ENCODE measurements at regions not wholly inside any gene's neighbourhood (a gene's known extent, or its start where the extent isn't known, plus 50 kb on each side); places are given as distances from the start of the nearest gene placed in this dataset.

- TF ChIP-seq CTCF (IDR thresholded peaks at IDR 0.05; ENCODE audit: low read depth, low read length, missing input control) (no peak), TAF1 (conservative IDR thresholded peaks at IDR 0.05) (no peak)
- TF ChIP-seq, protein P1, sequence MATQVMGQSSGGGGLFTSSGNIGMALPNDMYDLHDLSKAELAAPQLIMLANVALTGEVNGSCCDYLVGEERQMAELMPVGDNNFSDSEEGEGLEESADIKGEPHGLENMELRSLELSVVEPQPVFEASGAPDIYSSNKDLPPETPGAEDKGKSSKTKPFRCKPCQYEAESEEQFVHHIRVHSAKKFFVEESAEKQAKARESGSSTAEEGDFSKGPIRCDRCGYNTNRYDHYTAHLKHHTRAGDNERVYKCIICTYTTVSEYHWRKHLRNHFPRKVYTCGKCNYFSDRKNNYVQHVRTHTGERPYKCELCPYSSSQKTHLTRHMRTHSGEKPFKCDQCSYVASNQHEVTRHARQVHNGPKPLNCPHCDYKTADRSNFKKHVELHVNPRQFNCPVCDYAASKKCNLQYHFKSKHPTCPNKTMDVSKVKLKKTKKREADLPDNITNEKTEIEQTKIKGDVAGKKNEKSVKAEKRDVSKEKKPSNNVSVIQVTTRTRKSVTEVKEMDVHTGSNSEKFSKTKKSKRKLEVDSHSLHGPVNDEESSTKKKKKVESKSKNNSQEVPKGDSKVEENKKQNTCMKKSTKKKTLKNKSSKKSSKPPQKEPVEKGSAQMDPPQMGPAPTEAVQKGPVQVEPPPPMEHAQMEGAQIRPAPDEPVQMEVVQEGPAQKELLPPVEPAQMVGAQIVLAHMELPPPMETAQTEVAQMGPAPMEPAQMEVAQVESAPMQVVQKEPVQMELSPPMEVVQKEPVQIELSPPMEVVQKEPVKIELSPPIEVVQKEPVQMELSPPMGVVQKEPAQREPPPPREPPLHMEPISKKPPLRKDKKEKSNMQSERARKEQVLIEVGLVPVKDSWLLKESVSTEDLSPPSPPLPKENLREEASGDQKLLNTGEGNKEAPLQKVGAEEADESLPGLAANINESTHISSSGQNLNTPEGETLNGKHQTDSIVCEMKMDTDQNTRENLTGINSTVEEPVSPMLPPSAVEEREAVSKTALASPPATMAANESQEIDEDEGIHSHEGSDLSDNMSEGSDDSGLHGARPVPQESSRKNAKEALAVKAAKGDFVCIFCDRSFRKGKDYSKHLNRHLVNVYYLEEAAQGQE (IDR thresholded peaks at IDR 0.05) = no peak
Measured at GRCh38 chr13:62356977-62357376, 941.3 kb upstream of the PCDH20 start.

Measured in liver (tissue), 3 donors.